IMR-90 (cell line): ENCODE measurements at regions not wholly inside any gene's neighbourhood (a gene's known extent, or its start where the extent isn't known, plus 50 kb on each side); places are given as distances from the start of the nearest gene placed in this dataset.

Source experiments
- ATAC-seq: fragments of 200-7000 bp; cut with Tn5 transposase; 2 replicates; pipeline ENCODE4 v1.9.1; 2020; ENCODE audit warnings: low read depth, mild to moderate bottlenecking, moderate library complexity
- BruUV-seq: library from RNA; stranded (reverse); fragments of 400-500 nt; replicated peaks from 2 replicates; lab custom pipeline; 2021; lab: Mats Ljungman, UMichigan
- CTCF ChIA-PET: fragments of 300-600 bp; formaldehyde crosslinking; extraction: SDS; loops from one replicate; lab custom pipeline; 2021; ENCODE audit warnings: antibody characterized with exemption; lab: Yijun Ruan, JAX
- POLR2A ChIA-PET: fragments of 300-600 bp; sonication (Branson Sonifier 250); formaldehyde crosslinking; loops from one replicate; lab custom pipeline; 2022; ENCODE audit warnings: antibody characterized with exemption; ENCODE audit not compliant: unreplicated experiment; lab: Charles Lee
- DNase-seq: peaks from one replicate; pipeline ENCODE4 v3.0.0; 2013
- H2AFZ ChIP-seq: replicated peaks from 2 replicates; pipeline ENCODE3; 2013; ENCODE audit warnings: low read length, mild to moderate bottlenecking; ENCODE audit not compliant: poor library complexity
- H2AK5ac ChIP-seq: 2 replicates; pipeline ENCODE4 v1.6.1; 2013; ENCODE audit warnings: low read depth, low read length, inconsistent platforms
- H2AK9ac ChIP-seq: replicated peaks from 2 replicates; pipeline ENCODE3; 2013; ENCODE audit warnings: mild to moderate bottlenecking, low read depth, low read length, moderate library complexity; ENCODE audit not compliant: poor library complexity
- H2BK120ac ChIP-seq: 2 replicates; pipeline ENCODE4 v1.6.1; 2013; ENCODE audit warnings: low read depth, low read length, inconsistent platforms
- H2BK15ac ChIP-seq: 3 replicates; pipeline ENCODE4 v1.6.1; 2013; ENCODE audit warnings: low read depth, low read length, inconsistent platforms
- H2BK20ac ChIP-seq: 2 replicates; pipeline ENCODE4 v1.6.1; 2013; ENCODE audit warnings: low read depth, mild to moderate bottlenecking, inconsistent platforms, low read length, moderate library complexity
- H2BK5ac ChIP-seq: 2 replicates; pipeline ENCODE4 v1.6.1; 2013; ENCODE audit warnings: mild to moderate bottlenecking, low read depth, low read length, inconsistent platforms; ENCODE audit not compliant: poor library complexity, severe bottlenecking
- H3K14ac ChIP-seq: replicated peaks from 2 replicates; pipeline ENCODE4 v1.6.1; 2013; ENCODE audit warnings: low read depth, low read length, inconsistent platforms
- H3K18ac ChIP-seq: 2 replicates; pipeline ENCODE4 v1.6.1; 2013; ENCODE audit warnings: low read depth, low read length, control low read depth
- H3K23ac ChIP-seq: 2 replicates; pipeline ENCODE4 v1.6.1; 2013; ENCODE audit warnings: low read depth, low read length, inconsistent platforms
- H3K27ac ChIP-seq: 2 replicates; pipeline ENCODE4 v1.5.1; 2013; ENCODE audit warnings: mild to moderate bottlenecking, control low read depth, low read length; ENCODE audit not compliant: insufficient read depth
- H3K27me3 ChIP-seq: 2 replicates; pipeline ENCODE4 v1.6.1; 2013; ENCODE audit warnings: low read length; ENCODE audit not compliant: control insufficient read depth, insufficient read depth
- H3K36me3 ChIP-seq: 2 replicates; pipeline ENCODE4 v1.6.1; 2013; ENCODE audit warnings: low read length, mixed read lengths; ENCODE audit not compliant: control insufficient read depth, insufficient read depth
- H3K4ac ChIP-seq: 2 replicates; pipeline ENCODE4 v1.6.1; 2013; ENCODE audit warnings: low read depth, low read length, inconsistent platforms
- H3K4me1 ChIP-seq: 2 replicates; pipeline ENCODE4 v1.6.1; 2013; ENCODE audit warnings: low read length, mixed read lengths; ENCODE audit not compliant: control insufficient read depth, insufficient read depth
- H3K4me2 ChIP-seq: 2 replicates; pipeline ENCODE4 v1.6.1; 2013; ENCODE audit warnings: low read depth, mild to moderate bottlenecking, control low read depth, low read length, moderate library complexity
- H3K4me3 ChIP-seq: 2 replicates; pipeline ENCODE4 v1.5.1; 2013; ENCODE audit warnings: low read depth, mild to moderate bottlenecking, control low read depth, low read length, moderate library complexity; ENCODE audit not compliant: insufficient read depth
- H3K56ac ChIP-seq: 2 replicates; pipeline ENCODE4 v1.6.1; 2013; ENCODE audit warnings: low read length, inconsistent platforms; ENCODE audit not compliant: insufficient read depth; ENCODE audit errors: extremely low read depth
- H3K79me1 ChIP-seq, 2 experiments: 2 replicates each; pipeline ENCODE4 v1.6.1; 2013; ENCODE audit warnings: low read length in 2 of 2, inconsistent platforms in 1 of 2, low read depth in 1 of 2
- H3K9ac ChIP-seq: 2 replicates; pipeline ENCODE4 v1.6.1; 2013; ENCODE audit warnings: low read depth, low read length, control low read depth
- H3K9me1 ChIP-seq: 2 replicates; pipeline ENCODE4 v1.6.1; 2013; ENCODE audit warnings: low read length, inconsistent platforms; ENCODE audit not compliant: insufficient read depth
- H3K9me3 ChIP-seq: 2 replicates; pipeline ENCODE4 v1.6.1; 2013; ENCODE audit warnings: low read length; ENCODE audit not compliant: control insufficient read depth, insufficient read depth
- H4K20me1 ChIP-seq: 2 replicates; pipeline ENCODE4 v1.6.1; 2013; ENCODE audit warnings: low read length, inconsistent platforms; ENCODE audit not compliant: insufficient read depth
- H4K5ac ChIP-seq: 2 replicates; pipeline ENCODE4 v1.6.1; 2013; ENCODE audit warnings: mild to moderate bottlenecking, low read depth, low read length, control low read depth
- H4K8ac ChIP-seq, 2 experiments: 2 replicates each; pipeline ENCODE4 v1.6.1; 2013; ENCODE audit warnings: low read depth in 2 of 2, low read length in 2 of 2, control low read depth in 1 of 2, inconsistent platforms in 1 of 2
- H4K91ac ChIP-seq: 2 replicates; pipeline ENCODE4 v1.6.1; 2013; ENCODE audit warnings: low read depth, low read length, inconsistent platforms; ENCODE audit not compliant: insufficient read depth
- BHLHE40 ChIP-seq: fragments of 150-350 bp; IDR thresholded peaks from 2 replicates; pipeline ENCODE4 v1.6.1; 2016; ENCODE audit warnings: mild to moderate bottlenecking, low read depth, low read length
- CEBPB ChIP-seq: IDR thresholded peaks from 2 replicates; pipeline ENCODE4 v1.6.1; 2012; ENCODE audit warnings: low read depth, low read length, improper control_type of control experiment
- CHD1 ChIP-seq: IDR thresholded peaks from 2 replicates; pipeline ENCODE4 v1.6.1; 2012; ENCODE audit warnings: low read depth, low read length, improper control_type of control experiment
- FOS ChIP-seq: fragments of 150-350 bp; IDR thresholded peaks from 2 replicates; pipeline ENCODE4 v1.6.1; 2016; ENCODE audit warnings: low read depth, low read length
- MAFK ChIP-seq: IDR thresholded peaks from 2 replicates; pipeline ENCODE4 v1.6.1; 2012; ENCODE audit warnings: low read depth, low read length, improper control_type of control experiment
- MAZ ChIP-seq: IDR thresholded peaks from 2 replicates; pipeline ENCODE4 v1.6.1; 2012; ENCODE audit warnings: low read depth, mild to moderate bottlenecking, low read length, improper control_type of control experiment, moderate library complexity, borderline replicate concordance
- MXI1 ChIP-seq: IDR thresholded peaks from 2 replicates; pipeline ENCODE4 v1.6.1; 2012; ENCODE audit warnings: low read depth, mild to moderate bottlenecking, low read length, moderate library complexity, borderline replicate concordance
- NFE2L2 ChIP-seq: fragments of 150-350 bp; IDR thresholded peaks from 2 replicates; pipeline ENCODE4 v1.6.1; 2016; ENCODE audit warnings: low read depth, mild to moderate bottlenecking, low read length
- POLR2A ChIP-seq: IDR thresholded peaks from 2 replicates; pipeline ENCODE4 v1.6.1; 2012; ENCODE audit warnings: mild to moderate bottlenecking, low read depth, low read length
- RAD21 ChIP-seq: IDR thresholded peaks from 2 replicates; pipeline ENCODE4 v1.6.1; 2012; ENCODE audit warnings: low read length, improper control_type of control experiment
- RCOR1 ChIP-seq: IDR thresholded peaks from 2 replicates; pipeline ENCODE4 v1.6.1; 2012; ENCODE audit warnings: mild to moderate bottlenecking, low read length, improper control_type of control experiment; ENCODE audit not compliant: insufficient replicate concordance
- RFX5 ChIP-seq: IDR thresholded peaks from 2 replicates; pipeline ENCODE4 v1.8.0; 2012; ENCODE audit warnings: low read depth, mild to moderate bottlenecking, low read length, moderate library complexity
- SMC3 ChIP-seq: fragments of 150-350 bp; IDR thresholded peaks from 2 replicates; pipeline ENCODE4 v1.6.1; 2016; ENCODE audit warnings: low read depth, mild to moderate bottlenecking, antibody characterized with exemption, low read length, moderate library complexity
- dilution Hi-C: fragments of 300-500 bp; cut with HindIII; formaldehyde crosslinking; loops from one replicate; pipeline ENCODE4 v1.14.3; 2018; ENCODE audit warnings: low sequenced_read_pairs; ENCODE audit not compliant: unreplicated experiment
- in situ Hi-C: fragments of 300-500 bp; cut with MboI; formaldehyde crosslinking; loops from 3 replicates; pipeline ENCODE4 v1.14.3; 2019; ENCODE audit warnings: low sequenced_read_pairs, inconsistent platforms, mixed read lengths
- intact Hi-C: fragments of 100-400 bp; cut with micrococcal nuclease; formaldehyde crosslinking; loops from 2 replicates; pipeline ENCODE4 v1.10.0; 2022
- TF ChIP-seq, protein P1 (sequence below): conservative IDR thresholded peaks from 2 replicates; pipeline ENCODE4 v1.5.1; 2012; ENCODE audit warnings: mild to moderate bottlenecking, low read depth, low read length, improper control_type of control experiment
- TF ChIP-seq, protein P2 (sequence below): fragments of 150-350 bp; IDR thresholded peaks from 2 replicates; pipeline ENCODE4 v1.6.1; 2017; ENCODE audit warnings: mild to moderate bottlenecking, antibody characterized with exemption, low read length, low read depth
- TF ChIP-seq, protein P3 (sequence below): fragments of 150-350 bp; IDR thresholded peaks from 2 replicates; pipeline ENCODE4 v1.6.1; 2016; ENCODE audit warnings: low read depth, mild to moderate bottlenecking, low read length, moderate library complexity, borderline replicate concordance

DNA sequence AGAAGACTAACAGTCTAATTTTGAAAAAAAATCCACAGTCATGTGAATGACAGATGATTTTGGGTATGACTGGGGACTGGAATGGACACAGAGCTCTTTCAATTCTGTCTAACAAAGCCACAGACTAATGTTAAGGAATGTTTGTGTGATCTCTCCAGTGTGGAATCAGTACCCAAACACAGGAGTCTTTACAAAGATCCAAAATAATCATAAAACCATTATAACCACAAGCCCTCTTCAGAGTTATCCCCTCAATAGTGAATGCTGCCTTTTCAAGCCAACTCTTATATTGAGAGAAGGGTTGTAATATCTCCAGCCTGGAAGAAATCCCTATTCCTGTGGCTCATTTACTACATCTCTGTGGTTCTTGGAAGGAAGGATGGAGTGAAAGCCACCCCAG lies 552.0 kb upstream of the CLINT1 start:
- no peak overlapping the region for H2BK120ac ChIP-seq
- POLR2A ChIA-PET: no interaction called here

More for the DNA sequence above, 552.0 kb upstream of the CLINT1 start:
- peaks cover 6% of the 10 kb centered on the region for H3K4me1 ChIP-seq
- no peak overlapping the region for H2BK5ac ChIP-seq
- no peak overlapping the region for H4K8ac ChIP-seq
- H4K91ac ChIP-seq: no peak overlapping the region
- H4K5ac ChIP-seq: no peak overlapping the region
- no TSS peak for BruUV-seq
- H3K4me3 ChIP-seq: no peak overlapping the region
- no peaks in the 10 kb centered on the region for H4K20me1 ChIP-seq
- in situ Hi-C loops: no loop called here
- H3K36me3 ChIP-seq: no peaks in the 10 kb centered on the region
- no peak for ATAC-seq
- peaks cover 4% of the 10 kb centered on the region; the same call in 1 of the 2 replicates for H3K9me1 ChIP-seq
- no peak overlapping the region for H3K23ac ChIP-seq
- H3K27me3 ChIP-seq: no peaks in the 10 kb centered on the region; the same call in none of the 2 replicates
- TF ChIP-seq MXI1 (no peak), BHLHE40 (no peak), POLR2A (no peak), RFX5 (no peak), RCOR1 (no peak), SMC3 (no peak), CEBPB (no peak), CHD1 (no peak), FOS (no peak), NFE2L2 (no peak), MAFK (no peak), MAZ (no peak), RAD21 (no peak)
- TF ChIP-seq, protein P1, sequence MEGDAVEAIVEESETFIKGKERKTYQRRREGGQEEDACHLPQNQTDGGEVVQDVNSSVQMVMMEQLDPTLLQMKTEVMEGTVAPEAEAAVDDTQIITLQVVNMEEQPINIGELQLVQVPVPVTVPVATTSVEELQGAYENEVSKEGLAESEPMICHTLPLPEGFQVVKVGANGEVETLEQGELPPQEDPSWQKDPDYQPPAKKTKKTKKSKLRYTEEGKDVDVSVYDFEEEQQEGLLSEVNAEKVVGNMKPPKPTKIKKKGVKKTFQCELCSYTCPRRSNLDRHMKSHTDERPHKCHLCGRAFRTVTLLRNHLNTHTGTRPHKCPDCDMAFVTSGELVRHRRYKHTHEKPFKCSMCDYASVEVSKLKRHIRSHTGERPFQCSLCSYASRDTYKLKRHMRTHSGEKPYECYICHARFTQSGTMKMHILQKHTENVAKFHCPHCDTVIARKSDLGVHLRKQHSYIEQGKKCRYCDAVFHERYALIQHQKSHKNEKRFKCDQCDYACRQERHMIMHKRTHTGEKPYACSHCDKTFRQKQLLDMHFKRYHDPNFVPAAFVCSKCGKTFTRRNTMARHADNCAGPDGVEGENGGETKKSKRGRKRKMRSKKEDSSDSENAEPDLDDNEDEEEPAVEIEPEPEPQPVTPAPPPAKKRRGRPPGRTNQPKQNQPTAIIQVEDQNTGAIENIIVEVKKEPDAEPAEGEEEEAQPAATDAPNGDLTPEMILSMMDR: no peak
- TF ChIP-seq, protein P2, sequence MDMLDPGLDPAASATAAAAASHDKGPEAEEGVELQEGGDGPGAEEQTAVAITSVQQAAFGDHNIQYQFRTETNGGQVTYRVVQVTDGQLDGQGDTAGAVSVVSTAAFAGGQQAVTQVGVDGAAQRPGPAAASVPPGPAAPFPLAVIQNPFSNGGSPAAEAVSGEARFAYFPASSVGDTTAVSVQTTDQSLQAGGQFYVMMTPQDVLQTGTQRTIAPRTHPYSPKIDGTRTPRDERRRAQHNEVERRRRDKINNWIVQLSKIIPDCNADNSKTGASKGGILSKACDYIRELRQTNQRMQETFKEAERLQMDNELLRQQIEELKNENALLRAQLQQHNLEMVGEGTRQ: no peak
- TF ChIP-seq, protein P3, sequence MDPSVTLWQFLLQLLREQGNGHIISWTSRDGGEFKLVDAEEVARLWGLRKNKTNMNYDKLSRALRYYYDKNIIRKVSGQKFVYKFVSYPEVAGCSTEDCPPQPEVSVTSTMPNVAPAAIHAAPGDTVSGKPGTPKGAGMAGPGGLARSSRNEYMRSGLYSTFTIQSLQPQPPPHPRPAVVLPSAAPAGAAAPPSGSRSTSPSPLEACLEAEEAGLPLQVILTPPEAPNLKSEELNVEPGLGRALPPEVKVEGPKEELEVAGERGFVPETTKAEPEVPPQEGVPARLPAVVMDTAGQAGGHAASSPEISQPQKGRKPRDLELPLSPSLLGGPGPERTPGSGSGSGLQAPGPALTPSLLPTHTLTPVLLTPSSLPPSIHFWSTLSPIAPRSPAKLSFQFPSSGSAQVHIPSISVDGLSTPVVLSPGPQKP: no peak
- no peaks in the 10 kb centered on the region for H3K9me3 ChIP-seq
- H3K14ac ChIP-seq: no peak overlapping the region
- no peak overlapping the region for H2BK20ac ChIP-seq
- no peak overlapping the region for H2BK15ac ChIP-seq
- H2AFZ ChIP-seq: no peak overlapping the region
- no peak overlapping the region for H2AK5ac ChIP-seq
- CTCF ChIA-PET: interaction anchor here (0.5 to 0.6 kb wide), 2 partner anchors 781 to 1363 kb away, joined by 3 read pairs; no protein-coding TSS in a partner anchor
- no peak overlapping the region for H3K9ac ChIP-seq
- dilution Hi-C loops: no loop called here
- no peak overlapping the region for H3K18ac ChIP-seq
- intact Hi-C loops: no loop called here
- H3K4ac ChIP-seq: no peak overlapping the region
- H3K79me1 ChIP-seq: no peaks in the 10 kb centered on the region
- H3K4me2 ChIP-seq: no peak overlapping the region
- no peak overlapping the region for H3K56ac ChIP-seq
- H3K27ac ChIP-seq: no peak overlapping the region
- DNase-seq: no peak
- no peak overlapping the region for H2AK9ac ChIP-seq
